ENCODE measurements at regions not wholly inside any gene's neighbourhood (a gene's known extent, or its start where the extent isn't known, plus 50 kb on each side); places are given as distances from the start of the nearest gene placed in this dataset.
"Not testable (repeated sequence)": the region's sequence is repeated elsewhere in the genome, so short reads cannot be mapped to it uniquely, and the experiment has no call there.

DNA sequence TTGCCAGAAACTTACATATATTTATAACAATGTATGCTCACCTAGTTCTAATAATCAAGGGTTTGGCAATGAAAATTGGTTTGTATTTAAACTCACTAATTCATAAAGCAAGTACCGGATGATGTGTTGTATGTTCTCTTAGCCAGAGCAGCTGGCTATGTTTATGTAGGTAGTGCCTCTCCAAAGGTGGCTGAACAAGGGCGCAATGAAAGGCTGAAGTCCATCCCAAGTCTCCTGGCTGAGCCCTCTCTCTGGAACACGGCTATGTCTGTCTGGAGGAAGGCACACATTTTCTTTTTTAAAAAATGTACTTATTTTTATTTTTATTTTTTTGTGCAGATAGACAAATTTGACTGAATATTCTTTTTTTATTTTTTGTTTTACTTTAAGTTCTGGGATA, 141.2 kb upstream of the DAB2 start:
- no peak for DNase-seq (ENCODE audit: low read depth in 2 of 2)

DNA sequence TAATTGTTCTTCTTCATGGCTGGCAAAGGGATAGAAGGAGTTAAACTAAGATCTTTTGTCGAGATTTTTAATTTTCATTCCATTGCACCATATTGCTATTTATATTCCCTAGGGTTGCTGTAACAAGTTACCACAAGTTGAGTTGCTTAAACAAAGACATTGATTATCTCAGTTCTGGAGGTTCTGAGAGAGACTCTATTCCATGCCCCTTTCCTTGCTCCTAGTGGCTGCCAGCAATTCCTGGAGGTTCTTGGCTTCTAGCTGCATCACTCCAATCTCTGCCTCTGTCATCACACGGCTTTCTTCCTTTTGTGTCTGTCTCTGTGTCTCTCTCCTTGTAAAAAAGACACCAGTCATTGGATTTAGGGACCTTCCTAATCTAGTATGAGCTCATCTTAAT, 136.6 kb upstream of the DAB2 start:
- no peak for DNase-seq (ENCODE audit: low read depth in 2 of 2)

DNA sequence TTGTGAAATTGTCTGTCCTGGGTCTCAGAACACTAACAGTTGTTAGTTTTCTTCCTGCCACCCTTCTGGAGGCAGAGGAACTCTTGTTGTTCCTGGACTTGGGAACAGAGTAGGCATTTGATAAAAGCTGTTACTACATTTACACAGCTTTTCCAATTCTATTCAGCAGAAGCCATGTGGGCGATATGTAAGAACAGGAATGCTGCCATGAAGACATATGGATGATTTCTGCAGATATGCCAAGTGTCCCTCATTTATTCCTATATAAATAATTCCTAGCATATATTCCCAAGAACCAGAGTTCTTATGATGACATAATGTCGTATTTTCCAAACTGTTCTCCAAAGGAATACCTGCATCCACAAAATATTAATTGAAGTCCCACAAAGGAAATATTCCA, 135.9 kb upstream of the DAB2 start:
- DNase-seq (ENCODE audit: low read depth in 2 of 2), result no peak

DNA sequence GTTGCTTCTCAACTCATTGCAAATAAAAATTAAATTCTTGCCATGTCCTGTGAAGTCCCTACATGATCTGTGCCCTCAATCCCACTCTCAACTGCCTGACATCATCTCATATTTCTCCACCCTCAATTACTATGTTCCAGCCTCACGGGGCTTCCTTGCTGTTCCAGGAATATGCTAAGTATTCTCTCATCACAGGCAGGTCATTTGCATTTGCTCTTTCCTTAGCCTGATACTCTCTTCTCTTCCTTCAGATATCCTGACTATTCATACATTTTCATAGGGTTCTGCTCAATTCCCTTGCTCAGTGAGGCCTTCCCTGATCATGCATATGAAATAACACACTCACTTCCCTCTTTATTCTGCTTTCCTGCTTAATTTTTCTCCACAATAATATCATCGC, 135.1 kb upstream of the DAB2 start:
- no peak for DNase-seq (ENCODE audit: low read depth in 2 of 2)

DNA sequence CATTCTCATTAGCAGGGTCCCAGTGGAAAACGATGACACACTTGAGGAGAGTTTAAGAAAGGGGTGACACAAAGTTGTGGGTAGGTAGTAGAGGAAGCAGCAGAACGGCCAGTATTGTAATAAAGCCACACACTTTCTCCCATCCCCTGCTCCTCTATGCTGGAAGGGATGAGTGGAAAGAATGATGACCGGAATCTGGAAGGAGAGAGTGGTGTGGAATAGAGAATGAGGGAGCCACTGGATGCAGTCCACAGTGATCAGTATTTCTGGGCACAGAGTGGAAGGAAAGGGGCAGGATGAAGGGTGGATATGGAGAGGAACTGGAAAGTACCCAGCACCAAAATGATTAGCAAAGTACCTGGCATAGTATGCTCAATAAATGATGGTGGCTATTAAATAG, 133.8 kb upstream of the DAB2 start:
- DNase-seq (ENCODE audit: low read depth in 2 of 2), result no peak

DNA sequence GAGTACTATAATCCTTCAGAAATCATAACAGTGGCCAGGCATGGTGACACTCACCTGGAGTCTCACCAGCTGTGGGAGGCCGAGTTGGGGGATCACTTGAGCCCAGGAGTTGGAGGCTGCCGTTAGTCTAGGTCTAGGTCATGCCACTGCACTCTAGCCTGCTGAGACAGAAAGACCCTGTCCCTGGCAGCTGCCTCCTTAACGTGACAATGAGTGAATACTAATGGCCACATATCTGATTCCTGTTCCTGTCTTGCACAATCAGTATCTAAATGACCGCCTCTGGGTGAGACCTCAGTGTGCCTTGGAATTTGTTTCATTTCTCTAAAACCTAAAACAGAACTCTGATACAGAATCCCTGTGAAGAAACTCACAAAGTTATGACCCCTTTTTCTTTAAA, 131.0 kb upstream of the DAB2 start:
- no peak for DNase-seq (ENCODE audit: low read depth in 2 of 2)

DNA sequence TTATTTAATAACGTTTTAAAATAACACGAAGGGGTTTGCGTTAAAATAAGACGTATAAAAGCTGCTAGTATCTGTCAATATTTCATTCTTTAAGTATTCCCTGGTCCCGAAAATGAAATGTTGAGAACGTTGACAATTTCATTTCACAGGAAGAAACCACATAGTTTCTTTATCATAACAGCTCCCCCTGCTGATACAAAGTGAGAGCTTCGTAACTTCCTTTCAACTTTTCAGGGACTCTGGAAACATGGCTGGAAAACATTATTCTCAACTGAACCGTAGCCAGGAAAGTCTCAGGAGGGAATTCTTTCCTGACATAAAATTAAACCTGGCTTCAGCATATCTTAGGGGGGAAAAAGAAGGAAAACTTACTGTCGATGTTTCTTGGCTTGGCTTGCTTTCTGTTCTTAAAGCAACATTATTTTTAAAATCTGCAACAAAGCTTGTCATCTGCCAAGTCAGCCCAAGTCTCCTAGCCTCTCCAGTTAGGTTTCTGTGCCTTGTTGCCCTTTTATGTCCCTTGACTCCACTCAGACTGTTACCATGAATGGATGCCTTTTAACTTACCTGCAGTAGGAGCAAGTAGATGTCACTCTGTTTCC, 122.9 kb upstream of the DAB2 start:
- DNase-seq (ENCODE audit: low read depth in 2 of 2), result no peak

DNA sequence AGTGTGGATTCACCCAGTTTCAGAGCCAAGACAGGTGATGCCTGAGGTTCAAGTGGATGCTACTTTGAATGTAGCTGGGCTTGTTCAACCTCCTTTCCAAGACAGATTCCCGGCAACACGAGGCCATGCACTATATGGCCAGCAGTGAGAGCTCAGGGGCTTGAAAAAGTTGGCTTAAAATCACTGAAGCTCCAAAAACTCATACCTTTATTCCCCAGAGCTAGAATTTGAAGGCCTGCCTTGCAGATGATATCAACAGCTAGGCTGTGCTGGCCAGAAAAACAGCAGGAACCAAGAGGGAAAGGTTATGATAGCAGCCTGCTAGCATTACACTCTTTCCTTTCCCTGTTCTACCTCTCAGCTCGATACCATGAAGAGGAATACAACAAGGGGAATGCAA, 120.2 kb upstream of the DAB2 start:
- DNase-seq (ENCODE audit: low read depth in 2 of 2), result no peak

DNA sequence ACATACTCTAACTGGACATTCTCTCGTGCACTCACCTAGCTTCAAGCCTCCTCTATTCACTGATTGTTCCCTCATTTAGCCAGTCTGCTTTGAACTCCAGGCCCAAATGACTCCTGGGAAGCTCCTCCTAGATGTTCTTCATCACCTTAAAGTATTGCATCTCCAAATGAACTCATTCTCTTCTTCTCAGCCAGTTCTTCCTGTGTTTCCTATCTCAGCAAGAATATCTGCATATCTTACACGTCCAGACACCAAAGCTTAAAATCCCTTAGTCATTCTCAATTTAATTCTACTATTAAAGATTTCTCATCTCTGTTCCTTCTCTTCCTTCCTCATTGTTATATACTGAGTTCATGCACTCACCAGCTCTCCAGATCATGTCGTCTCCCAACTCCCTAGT, 118.6 kb upstream of the DAB2 start:
- DNase-seq (ENCODE audit: low read depth in 2 of 2), result no peak

DNA sequence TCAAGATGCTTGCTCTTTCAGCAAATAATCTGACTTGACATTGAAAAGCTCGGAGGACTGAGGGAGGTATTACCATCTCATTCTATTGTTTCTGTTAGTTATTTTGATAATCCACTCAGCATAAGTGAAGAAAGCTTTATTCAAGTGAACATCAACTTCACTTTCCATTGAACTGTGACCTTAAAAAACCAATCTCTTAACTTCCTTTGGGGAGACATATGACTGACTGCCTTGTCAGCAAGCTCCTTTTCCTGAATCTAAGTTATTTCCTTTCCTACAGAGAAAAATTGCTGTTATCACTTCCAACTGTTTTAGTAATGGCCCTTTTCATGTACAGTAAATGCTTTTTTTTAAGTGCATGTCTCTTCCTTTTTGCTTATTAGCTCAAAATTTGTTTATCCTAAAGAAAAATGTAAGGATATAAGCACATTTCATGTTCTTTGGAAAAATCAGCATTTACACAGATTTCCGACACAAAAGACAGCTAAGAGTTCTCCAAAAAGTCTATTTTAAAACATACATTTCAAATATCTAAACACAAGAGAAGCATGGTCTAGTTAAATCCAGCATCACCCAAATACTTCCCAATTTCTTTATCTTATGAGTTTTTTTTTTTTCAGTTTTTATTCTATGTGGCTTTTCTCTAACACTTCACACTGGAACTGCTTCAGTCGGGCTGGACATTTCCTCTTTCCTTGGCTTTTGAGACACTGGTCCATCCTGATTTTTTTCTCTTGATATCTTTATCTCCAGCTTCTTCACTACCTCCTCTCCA, 117.9 kb upstream of the DAB2 start:
- DNase-seq (ENCODE audit: low read depth in 2 of 2), result no peak

DNA sequence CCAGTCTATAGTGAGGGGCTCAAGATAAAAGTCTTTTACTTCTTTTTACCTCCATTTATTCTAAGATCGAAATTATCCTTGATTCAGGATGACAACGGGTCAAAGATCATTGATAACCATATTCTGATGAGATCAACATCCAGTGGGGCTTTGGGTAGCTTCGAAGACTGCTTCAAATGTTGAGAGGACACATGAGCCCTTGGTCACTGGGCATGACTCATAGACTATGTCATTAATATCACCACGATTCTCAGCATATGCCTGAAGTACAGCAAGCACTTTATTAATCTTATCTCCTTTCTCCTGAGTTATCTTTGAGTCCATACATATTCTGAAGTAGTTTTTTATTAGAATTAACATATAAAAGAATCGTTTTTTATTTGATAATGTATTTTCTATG, 117.1 kb upstream of the DAB2 start:
- DNase-seq (ENCODE audit: low read depth in 2 of 2), result no peak

DNA sequence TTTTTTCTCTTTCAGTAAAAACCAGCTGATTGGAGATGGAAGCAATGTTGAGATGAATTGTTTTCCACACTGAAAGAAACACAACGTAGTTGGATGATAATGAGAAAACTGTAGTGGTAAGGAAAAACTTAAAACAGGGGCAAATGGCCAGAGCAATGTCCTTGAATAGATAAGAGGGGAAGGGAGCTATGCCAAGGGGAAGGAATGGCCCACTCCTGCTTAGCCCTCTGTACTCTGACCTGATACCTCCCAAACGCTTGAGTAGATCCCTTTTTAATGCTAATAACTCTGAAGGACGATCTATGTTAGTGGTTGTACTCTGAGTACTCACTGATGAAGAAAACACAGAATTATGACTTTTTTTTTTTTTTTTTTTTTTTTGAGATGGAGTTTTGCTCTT, 114.7 kb upstream of the DAB2 start:
- DNase-seq (ENCODE audit: low read depth in 2 of 2), result no peak

DNA sequence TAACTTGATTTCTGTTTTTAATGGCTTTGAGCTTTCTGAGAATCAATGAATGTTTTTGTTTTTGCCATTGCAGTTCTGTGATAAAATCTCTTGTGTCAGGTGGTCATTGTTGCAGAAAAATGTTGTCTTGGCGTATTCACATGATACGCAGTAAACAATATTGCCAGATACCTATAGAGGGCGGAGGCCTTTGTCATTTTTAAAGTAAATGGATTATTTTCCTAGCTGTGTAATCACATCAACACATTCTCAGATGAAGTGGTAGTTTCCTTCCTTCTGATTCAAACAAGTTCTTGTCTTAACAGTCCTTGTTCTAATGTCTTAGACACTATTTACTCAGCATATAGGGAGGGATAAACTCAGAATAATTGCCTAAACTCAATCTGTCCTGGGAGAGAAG, 109.9 kb upstream of the DAB2 start:
- DNase-seq (ENCODE audit: low read depth in 2 of 2), result no peak

DNA sequence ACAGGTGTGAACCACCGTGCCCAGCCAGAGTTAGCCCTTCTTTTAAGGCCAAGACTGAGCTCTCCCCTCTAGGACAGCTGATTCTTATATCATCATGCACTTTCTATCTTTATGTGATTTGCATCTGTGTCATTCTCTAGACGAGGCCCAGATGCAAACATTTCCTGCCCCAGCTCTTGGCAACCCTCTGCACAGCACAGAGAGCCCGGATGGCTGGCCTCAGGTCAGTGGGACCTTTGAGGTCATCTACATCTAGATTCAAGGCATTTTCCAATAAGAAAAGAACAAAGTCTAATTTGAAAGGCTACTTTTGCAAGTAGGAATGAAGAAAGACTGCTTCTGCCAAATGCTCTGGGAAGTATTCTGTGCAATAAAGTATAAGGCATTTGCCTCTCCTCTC, 109.0 kb upstream of the DAB2 start:
- no peak for DNase-seq (ENCODE audit: low read depth in 2 of 2)

DNA sequence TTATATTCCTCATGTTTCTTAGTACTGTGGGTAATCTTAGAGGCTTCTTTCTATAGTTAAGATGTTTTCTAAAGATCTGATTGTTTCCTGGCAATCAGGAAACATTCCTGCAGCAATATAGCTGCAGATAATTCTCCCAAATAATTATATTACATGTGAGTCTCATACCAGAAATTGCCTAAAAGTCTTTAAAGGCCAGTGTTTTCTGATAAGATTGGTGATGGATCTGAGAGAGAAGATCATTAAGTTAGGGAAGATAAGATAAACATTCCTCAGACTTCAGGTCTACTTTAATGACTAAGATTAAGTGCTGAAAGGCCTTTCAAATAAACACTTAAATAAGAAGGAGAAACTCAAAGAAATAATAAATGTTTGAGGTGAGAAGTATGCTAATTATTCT, 107.7 kb upstream of the DAB2 start:
- no peak for DNase-seq (ENCODE audit: low read depth in 2 of 2)

DNA sequence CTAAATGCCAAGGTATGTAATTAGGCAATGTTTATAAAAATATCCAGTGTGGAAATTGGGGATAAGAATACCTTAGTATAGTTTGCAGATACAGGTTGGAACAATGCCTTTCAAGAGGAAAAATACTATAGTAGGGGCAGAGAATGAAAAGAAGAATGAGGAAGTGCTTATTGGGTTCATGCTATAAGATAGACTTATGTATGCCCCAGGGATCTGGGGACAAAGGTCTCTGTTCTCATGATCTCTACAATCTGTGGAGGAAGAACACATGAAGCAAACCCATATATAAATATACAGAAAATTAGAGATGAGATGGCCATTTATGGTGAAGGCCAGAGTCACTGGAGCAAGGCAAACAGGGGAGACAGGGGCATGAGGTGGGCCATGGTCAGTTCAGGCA, 106.5 kb upstream of the DAB2 start:
- DNase-seq (ENCODE audit: low read depth in 2 of 2), result no peak

DNA sequence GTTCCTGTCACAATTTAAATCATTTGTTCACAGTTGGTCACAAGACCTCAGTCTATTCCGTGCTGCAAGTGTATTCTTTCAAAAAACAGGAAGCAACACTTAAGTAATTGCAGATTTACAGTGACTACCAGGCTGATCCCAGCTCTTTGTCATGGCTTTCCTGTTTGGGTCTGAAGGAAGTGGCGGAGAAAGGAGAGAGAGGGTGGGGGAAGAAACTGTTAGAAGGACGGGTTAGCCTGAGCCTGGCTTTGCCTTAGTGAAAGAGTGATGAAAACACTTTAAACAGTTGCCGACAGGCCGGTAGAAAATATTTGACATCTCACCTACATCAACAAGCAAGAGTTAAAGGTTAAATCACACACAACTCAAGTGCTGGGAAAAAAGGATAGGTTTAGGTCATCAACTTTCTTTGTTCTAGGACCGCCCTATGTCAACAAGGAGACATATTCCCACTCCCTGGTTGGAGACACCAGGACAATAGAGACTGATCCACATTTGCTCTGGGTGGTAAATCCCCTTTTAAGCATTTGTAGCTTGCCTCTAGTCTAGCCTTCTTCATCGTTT, 102.2 kb upstream of the DAB2 start:
- DNase-seq (ENCODE audit: low read depth in 2 of 2), result no peak

DNA sequence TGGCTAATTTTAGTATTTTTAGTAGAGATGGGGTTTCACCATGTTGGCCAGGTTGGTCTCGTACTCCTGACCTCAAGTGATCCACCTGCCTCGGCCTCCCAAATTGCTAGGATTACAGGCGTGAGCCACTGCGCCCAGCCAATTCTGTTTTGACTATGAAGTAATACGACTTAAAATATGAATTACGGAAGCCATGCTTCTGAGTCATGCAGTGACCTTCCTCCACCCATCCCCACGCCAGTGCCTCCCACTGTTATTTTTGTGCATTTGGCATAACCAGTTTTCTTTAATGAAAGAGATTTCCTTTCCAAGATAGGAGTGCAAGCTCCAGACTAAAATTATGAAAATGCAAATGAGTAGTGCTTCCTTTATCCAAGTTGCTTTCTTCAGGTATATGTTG, 101.0 kb upstream of the DAB2 start:
- not testable (repeated sequence) for DNase-seq (ENCODE audit: low read depth in 2 of 2)

DNA sequence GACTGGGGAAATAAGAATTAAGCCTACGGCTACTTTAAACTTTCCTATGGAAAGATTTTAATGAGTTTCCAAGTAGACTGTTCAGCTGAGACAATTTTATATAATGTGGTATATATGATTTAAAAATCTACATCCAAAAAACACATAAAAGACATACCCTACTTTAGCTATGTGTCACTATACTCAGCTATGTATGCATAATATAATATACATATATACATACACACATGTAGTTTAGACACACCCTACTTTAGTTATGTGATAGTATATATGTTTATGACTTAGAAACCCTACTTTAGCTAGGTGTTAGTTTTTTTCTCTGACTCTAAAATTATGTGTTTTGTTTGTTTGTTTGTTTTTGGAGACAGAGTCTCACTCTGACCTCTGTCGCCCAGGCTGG, 100.5 kb upstream of the DAB2 start:
- no peak for DNase-seq (ENCODE audit: low read depth in 2 of 2)

DNA sequence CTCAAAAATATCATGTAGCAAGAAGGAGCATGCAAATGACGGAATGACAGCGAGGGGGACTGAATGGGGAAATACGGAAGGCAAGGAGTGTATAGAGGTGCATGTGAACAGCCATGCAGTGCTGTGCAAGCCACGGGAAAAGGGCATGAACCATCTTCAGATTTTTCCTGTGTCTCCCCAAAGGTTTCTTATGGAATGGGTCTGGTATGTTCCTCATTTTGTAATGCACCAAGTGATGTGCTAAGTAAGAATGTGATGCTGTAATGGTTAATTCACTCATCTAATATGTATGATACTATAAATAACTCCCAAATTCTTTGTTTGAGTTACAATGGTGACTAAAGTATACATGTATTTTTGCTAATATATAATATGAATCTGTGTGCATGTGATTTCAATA, 99.0 kb upstream of the DAB2 start:
- no peak for DNase-seq (ENCODE audit: low read depth in 2 of 2)

DNA sequence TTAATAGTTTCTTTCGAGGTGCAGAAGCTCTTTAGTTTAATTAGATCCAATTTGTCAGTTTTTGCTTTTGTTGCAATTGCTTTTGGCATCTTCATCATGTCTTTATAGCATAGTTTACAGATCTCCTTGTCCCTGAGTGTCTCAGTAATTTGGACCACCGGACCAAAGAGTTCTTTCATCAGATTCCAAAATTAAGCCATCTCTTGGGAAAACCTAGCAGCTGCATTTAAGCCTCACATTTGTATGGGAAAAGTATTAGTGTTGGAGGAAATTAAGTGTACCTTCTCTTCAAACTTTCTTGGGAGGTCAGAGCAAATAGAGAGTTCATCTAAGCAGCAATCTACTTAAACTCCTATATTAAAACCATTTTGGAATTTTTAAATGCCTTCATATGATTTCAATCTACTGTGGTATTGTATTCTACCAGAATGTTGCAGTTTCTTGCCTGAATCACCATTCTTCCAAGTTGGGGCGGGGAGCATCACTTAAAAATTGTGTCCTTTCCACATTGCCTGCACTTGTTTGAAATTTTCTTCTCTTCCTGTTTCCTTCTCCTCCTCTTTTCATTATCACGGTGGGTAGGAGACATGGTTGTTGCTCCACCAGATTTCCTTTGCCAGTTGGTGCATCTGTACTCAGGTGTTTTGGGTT, 97.3 kb upstream of the DAB2 start:
- DNase-seq (ENCODE audit: low read depth in 2 of 2), result no peak

DNA sequence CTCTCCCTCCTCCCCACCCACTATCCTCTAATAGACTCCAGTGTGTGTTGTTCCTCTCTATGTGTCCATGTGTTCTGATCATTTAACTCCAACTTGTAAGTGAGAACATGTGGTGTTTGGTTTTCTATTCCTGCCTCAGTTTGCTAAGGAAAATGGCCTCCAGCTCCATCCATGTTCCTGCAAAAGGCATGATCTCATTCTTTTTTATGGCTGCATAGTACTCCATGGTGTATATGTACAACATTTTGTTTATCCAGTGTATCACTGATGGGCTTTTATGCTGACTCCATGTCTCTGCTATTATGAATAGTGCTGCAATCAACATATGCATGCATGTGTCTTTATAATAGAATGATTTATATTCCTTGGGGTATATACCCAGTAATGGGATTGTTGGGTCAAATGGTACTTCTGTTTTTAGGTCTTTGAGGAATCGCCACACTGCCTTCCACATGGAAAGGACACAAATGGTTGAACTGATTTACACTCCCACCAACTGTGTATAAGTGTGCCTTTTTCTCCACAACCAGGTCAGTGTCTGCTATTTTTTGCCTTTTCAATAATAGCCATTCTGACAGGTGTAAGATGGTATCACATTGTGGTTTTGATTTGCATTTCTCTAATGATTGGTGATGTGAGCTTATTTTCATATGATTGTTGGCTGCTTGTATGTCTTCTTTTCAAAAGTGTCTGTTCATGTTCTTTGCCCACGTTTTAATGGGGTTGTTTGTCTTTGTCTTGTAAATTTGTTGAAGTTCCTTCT, 96.5 kb upstream of the DAB2 start:
- no peak for DNase-seq (ENCODE audit: low read depth in 2 of 2)

DNA sequence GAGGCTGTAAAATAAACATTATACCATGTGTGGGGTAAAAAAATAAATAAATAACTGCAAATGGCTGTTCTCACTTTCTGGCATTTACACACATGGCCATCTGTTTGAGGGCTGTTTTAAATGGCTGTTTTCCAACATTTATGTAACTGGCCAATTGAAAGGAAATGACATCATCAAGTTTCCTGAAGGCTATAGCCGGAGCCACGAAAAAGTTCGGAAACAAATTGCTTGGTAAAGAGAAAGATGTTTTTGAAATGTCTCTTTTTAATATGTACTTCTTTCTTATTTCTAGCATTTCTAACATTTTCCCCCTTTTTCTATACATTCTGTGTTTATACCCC, 95.4 kb upstream of the DAB2 start:
- DNase-seq (ENCODE audit: low read depth in 2 of 2), result no peak
